ENCODE measurements at regions not wholly inside any gene's neighbourhood (a gene's known extent, or its start where the extent isn't known, plus 50 kb on each side); places are given as distances from the start of the nearest gene placed in this dataset.

GRCh38 chr14:58832095-58832521 is 194.3 kb downstream of the DACT1 start:
- Histone ChIP-seq H2AFZ (ENCODE audit: low read depth, low read length) (no peak overlapping the region), H3K4me3 (ENCODE audit: low read length) (no peak overlapping the region), H3K4me2 (ENCODE audit: low read length) (no peak overlapping the region), H3K9ac (ENCODE audit: low read length) (no peak overlapping the region), H3F3A (ENCODE audit: insufficient read depth, low read length, poor library complexity, severe bottlenecking) (no peaks in the 10 kb centered on the region), H3K9me3 (ENCODE audit: low read length) (no peaks in the 10 kb centered on the region), H3K36me3 (ENCODE audit: insufficient read depth, low read length) (no peaks in the 10 kb centered on the region), H3K27me3 (ENCODE audit: insufficient read depth, low read depth, low read length) (no peaks in the 10 kb centered on the region), H3K27ac (ENCODE audit: low read length) (no peak overlapping the region), H4K20me1 (ENCODE audit: insufficient read depth) (no peaks in the 10 kb centered on the region), H3K9me2 (ENCODE audit: insufficient read depth, low read length) (no peaks in the 10 kb centered on the region), H3K79me2 (replicated peaks; ENCODE audit: insufficient read depth, low read length) (no peaks in the 10 kb centered on the region)
- TF ChIP-seq MXI1 (conservative IDR thresholded peaks at IDR 0.05; ENCODE audit: poor library complexity, severe bottlenecking) = no peak
- peak; percentile 31 for TF ChIP-seq REST (IDR thresholded peaks at IDR 0.05; ENCODE audit: borderline replicate concordance)
- no peak for TF ChIP-seq RAD21 (conservative IDR thresholded peaks at IDR 0.05)
- no peak for TF ChIP-seq EZH2 (IDR thresholded peaks at IDR 0.05; ENCODE audit: borderline replicate concordance, insufficient read depth, low read length, poor library complexity, severe bottlenecking)

- no peak overlapping the region for H3K27ac ChIP-seq (ENCODE audit: low read length)
Observed at GRCh38 chr14:58833634-58834378, 196.0 kb downstream of the DACT1 start.

More at GRCh38 chr14:58833634-58834378, 196.0 kb downstream of the DACT1 start:
- Histone ChIP-seq H3K4me3 (ENCODE audit: low read length) (no peak overlapping the region), H3F3A (ENCODE audit: insufficient read depth, low read length, poor library complexity, severe bottlenecking) (no peaks in the 10 kb centered on the region), H2AFZ (ENCODE audit: low read depth, low read length) (no peak overlapping the region), H4K20me1 (ENCODE audit: insufficient read depth) (no peaks in the 10 kb centered on the region), H3K27me3 (ENCODE audit: insufficient read depth, low read depth, low read length) (no peaks in the 10 kb centered on the region), H3K36me3 (ENCODE audit: insufficient read depth, low read length) (no peaks in the 10 kb centered on the region), H3K9me2 (ENCODE audit: insufficient read depth, low read length) (no peaks in the 10 kb centered on the region), H3K4me2 (ENCODE audit: low read length) (no peak overlapping the region), H3K9ac (ENCODE audit: low read length) (no peak overlapping the region), H3K9me3 (ENCODE audit: low read length) (no peaks in the 10 kb centered on the region), H3K79me2 (replicated peaks; ENCODE audit: insufficient read depth, low read length) (no peaks in the 10 kb centered on the region)
- TF ChIP-seq SMC3 (conservative IDR thresholded peaks at IDR 0.05; ENCODE audit: poor library complexity) (no peak), RAD21 (conservative IDR thresholded peaks at IDR 0.05) (no peak), EZH2 (IDR thresholded peaks at IDR 0.05; ENCODE audit: borderline replicate concordance, insufficient read depth, low read length, poor library complexity, severe bottlenecking) (no peak), MXI1 (conservative IDR thresholded peaks at IDR 0.05; ENCODE audit: poor library complexity, severe bottlenecking) (no peak), TAF1 (IDR thresholded peaks at IDR 0.05; ENCODE audit: low read depth) (no peak), EP300 (conservative IDR thresholded peaks at IDR 0.05; ENCODE audit: poor library complexity, severe bottlenecking) (no peak), CTCF (IDR thresholded peaks at IDR 0.05; ENCODE audit: poor library complexity, severe bottlenecking) (no peak), POLR2AphosphoS5 (IDR thresholded peaks at IDR 0.05) (no peak), REST (IDR thresholded peaks at IDR 0.05; ENCODE audit: borderline replicate concordance) (no peak)
